ENCODE measurements at regions not wholly inside any gene's neighbourhood (a gene's known extent, or its start where the extent isn't known, plus 50 kb on each side); places are given as distances from the start of the nearest gene placed in this dataset.
"Not testable (repeated sequence)": the region's sequence is repeated elsewhere in the genome, so short reads cannot be mapped to it uniquely, and the experiment has no call there.

- DNase-seq: no peak
These were observed 421.4 kb upstream of the NRSN1 start for GRCh38 chr6:23704479-23705052.

GRCh38 chr6:23705697-23706096, 420.3 kb upstream of the NRSN1 start:
- no peak for DNase-seq

- DNase-seq: no peak
These were observed 413.3 kb upstream of the NRSN1 start for GRCh38 chr6:23712756-23713155.

GRCh38 chr6:23713211-23713610, 412.8 kb upstream of the NRSN1 start:
- no peak for DNase-seq

- DNase-seq: no peak
These were observed 397.3 kb upstream of the NRSN1 start for GRCh38 chr6:23728707-23729106.

- no peak for DNase-seq
These were observed 394.4 kb upstream of the NRSN1 start for GRCh38 chr6:23731609-23732008.

GRCh38 chr6:23732521-23732920, 393.5 kb upstream of the NRSN1 start:
- no peak for DNase-seq

GRCh38 chr6:23735151-23735550, 390.9 kb upstream of the NRSN1 start:
- DNase-seq: no peak

- no peak for DNase-seq
These were observed 389.4 kb upstream of the NRSN1 start for GRCh38 chr6:23736577-23736976.

GRCh38 chr6:23747239-23747638, 378.8 kb upstream of the NRSN1 start:
- no peak for DNase-seq

GRCh38 chr6:23752414-23752813, 373.6 kb upstream of the NRSN1 start:
- DNase-seq: no peak

GRCh38 chr6:23754197-23754596, 371.8 kb upstream of the NRSN1 start:
- no peak for DNase-seq

GRCh38 chr6:23775127-23775526, 350.9 kb upstream of the NRSN1 start:
- no peak for DNase-seq

GRCh38 chr6:23783901-23784300, 342.1 kb upstream of the NRSN1 start:
- DNase-seq: no peak

GRCh38 chr6:23784301-23784919, 341.6 kb upstream of the NRSN1 start:
- no peak for DNase-seq

GRCh38 chr6:23790756-23791155, 335.3 kb upstream of the NRSN1 start:
- no peak for DNase-seq

GRCh38 chr6:23797041-23797440, 329.0 kb upstream of the NRSN1 start:
- no peak for DNase-seq

- DNase-seq: not testable (repeated sequence)
These were observed 321.7 kb upstream of the NRSN1 start for GRCh38 chr6:23804289-23804688.

- DNase-seq: not testable (repeated sequence)
These were observed 304.9 kb upstream of the NRSN1 start for GRCh38 chr6:23821141-23821540.

- no peak for DNase-seq
These were observed 302.6 kb upstream of the NRSN1 start for GRCh38 chr6:23823421-23823820.

GRCh38 chr6:23826572-23826971, 299.4 kb upstream of the NRSN1 start:
- no peak for DNase-seq

- no peak for DNase-seq
These were observed 297.2 kb upstream of the NRSN1 start for GRCh38 chr6:23828861-23829260.

- no peak for DNase-seq
These were observed 284.9 kb upstream of the NRSN1 start for GRCh38 chr6:23841116-23841515.

GRCh38 chr6:23842760-23843159, 283.3 kb upstream of the NRSN1 start:
- no peak for DNase-seq

GRCh38 chr6:23851522-23851921, 274.5 kb upstream of the NRSN1 start:
- no peak for DNase-seq

All from GOT3 (cell line).